Neural cell (in vitro differentiated cells): ENCODE measurements at regions not wholly inside any gene's neighbourhood (a gene's known extent, or its start where the extent isn't known, plus 50 kb on each side); places are given as distances from the start of the nearest gene placed in this dataset.

Experiments
- EP300 ChIP-seq: fragments of 450-650 bp; conservative IDR thresholded peaks from 2 replicates; pipeline ENCODE4 v1.6.1; 2014; ENCODE audit warnings: antibody characterized with exemption, mild to moderate bottlenecking, moderate library complexity; ENCODE audit not compliant: poor library complexity, severe bottlenecking
- EZH2 ChIP-seq: fragments of 200-600, 300-800 bp; shearing (Covaris generic), sonication (generic); IDR thresholded peaks from 2 replicates; pipeline ENCODE4 v1.6.1; 2014; ENCODE audit warnings: antibody characterized with exemption, low read length, borderline replicate concordance, mild to moderate bottlenecking; ENCODE audit not compliant: insufficient read depth, poor library complexity, severe bottlenecking
- MXI1 ChIP-seq: fragments of 450-650 bp; conservative IDR thresholded peaks from 2 replicates; pipeline ENCODE4 v1.6.1; 2014; ENCODE audit warnings: antibody characterized with exemption, mild to moderate bottlenecking; ENCODE audit not compliant: poor library complexity, severe bottlenecking
- POLR2AphosphoS5 ChIP-seq: IDR thresholded peaks from 2 replicates; pipeline ENCODE4 v1.6.1; 2012
- RAD21 ChIP-seq: fragments of 450-650 bp; conservative IDR thresholded peaks from 2 replicates; pipeline ENCODE4 v1.6.1; 2014; ENCODE audit warnings: antibody characterized with exemption, mild to moderate bottlenecking, moderate library complexity
- SMC3 ChIP-seq: fragments of 450-650 bp; conservative IDR thresholded peaks from 2 replicates; pipeline ENCODE4 v1.6.1; 2014; ENCODE audit warnings: antibody characterized with exemption, mild to moderate bottlenecking, moderate library complexity; ENCODE audit not compliant: poor library complexity
- TAF1 ChIP-seq: IDR thresholded peaks from 2 replicates; pipeline ENCODE4 v1.6.1; 2012; ENCODE audit warnings: low read depth
- TF ChIP-seq, protein P1 (sequence below): fragments of 450-650 bp; IDR thresholded peaks from 2 replicates; pipeline ENCODE4 v1.5.1; 2014; ENCODE audit warnings: antibody characterized with exemption, mild to moderate bottlenecking, moderate library complexity; ENCODE audit not compliant: poor library complexity, severe bottlenecking
- TF ChIP-seq, protein P2 (sequence below): IDR thresholded peaks from 2 replicates; pipeline ENCODE4 v1.6.1; 2012; ENCODE audit warnings: borderline replicate concordance

DNA sequence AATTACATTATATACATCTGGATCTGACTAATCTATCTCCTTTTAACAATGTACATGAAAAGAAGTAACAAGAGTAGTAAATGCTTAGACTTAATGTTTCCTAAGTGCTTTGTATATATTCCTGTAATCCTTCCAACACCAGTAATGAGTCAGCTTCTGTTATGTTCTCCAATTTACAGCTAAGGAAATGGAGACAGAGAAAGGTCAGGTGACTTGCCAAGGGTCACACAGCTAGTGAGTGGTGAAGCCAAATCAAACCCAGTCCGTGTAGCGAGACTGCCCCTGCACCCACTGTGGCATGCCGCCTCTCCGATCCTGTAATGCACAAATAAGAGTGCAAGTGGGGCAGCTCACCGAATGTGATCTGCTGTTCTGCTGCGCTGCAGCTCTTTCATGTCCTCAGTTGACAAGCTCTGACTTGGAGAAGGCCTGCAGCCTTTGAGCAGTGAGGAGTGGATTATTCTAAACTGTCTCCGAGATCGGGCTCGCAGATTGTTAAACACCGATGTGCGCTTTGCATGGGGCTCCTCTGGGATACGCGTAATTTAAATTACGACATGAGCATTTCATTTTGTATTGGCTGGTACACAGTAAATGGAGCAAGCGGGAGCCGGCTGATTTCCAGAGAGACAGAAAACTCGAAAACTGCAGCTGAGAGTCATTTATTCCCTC, 65.1 kb upstream of the KTN1 start:
- TF ChIP-seq, protein P1, sequence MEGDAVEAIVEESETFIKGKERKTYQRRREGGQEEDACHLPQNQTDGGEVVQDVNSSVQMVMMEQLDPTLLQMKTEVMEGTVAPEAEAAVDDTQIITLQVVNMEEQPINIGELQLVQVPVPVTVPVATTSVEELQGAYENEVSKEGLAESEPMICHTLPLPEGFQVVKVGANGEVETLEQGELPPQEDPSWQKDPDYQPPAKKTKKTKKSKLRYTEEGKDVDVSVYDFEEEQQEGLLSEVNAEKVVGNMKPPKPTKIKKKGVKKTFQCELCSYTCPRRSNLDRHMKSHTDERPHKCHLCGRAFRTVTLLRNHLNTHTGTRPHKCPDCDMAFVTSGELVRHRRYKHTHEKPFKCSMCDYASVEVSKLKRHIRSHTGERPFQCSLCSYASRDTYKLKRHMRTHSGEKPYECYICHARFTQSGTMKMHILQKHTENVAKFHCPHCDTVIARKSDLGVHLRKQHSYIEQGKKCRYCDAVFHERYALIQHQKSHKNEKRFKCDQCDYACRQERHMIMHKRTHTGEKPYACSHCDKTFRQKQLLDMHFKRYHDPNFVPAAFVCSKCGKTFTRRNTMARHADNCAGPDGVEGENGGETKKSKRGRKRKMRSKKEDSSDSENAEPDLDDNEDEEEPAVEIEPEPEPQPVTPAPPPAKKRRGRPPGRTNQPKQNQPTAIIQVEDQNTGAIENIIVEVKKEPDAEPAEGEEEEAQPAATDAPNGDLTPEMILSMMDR = no peak
- TF ChIP-seq SMC3 (no peak), POLR2AphosphoS5 (no peak), EP300 (no peak), EZH2 (no peak), TAF1 (no peak), RAD21 (no peak), MXI1 (no peak)
- TF ChIP-seq, protein P2, sequence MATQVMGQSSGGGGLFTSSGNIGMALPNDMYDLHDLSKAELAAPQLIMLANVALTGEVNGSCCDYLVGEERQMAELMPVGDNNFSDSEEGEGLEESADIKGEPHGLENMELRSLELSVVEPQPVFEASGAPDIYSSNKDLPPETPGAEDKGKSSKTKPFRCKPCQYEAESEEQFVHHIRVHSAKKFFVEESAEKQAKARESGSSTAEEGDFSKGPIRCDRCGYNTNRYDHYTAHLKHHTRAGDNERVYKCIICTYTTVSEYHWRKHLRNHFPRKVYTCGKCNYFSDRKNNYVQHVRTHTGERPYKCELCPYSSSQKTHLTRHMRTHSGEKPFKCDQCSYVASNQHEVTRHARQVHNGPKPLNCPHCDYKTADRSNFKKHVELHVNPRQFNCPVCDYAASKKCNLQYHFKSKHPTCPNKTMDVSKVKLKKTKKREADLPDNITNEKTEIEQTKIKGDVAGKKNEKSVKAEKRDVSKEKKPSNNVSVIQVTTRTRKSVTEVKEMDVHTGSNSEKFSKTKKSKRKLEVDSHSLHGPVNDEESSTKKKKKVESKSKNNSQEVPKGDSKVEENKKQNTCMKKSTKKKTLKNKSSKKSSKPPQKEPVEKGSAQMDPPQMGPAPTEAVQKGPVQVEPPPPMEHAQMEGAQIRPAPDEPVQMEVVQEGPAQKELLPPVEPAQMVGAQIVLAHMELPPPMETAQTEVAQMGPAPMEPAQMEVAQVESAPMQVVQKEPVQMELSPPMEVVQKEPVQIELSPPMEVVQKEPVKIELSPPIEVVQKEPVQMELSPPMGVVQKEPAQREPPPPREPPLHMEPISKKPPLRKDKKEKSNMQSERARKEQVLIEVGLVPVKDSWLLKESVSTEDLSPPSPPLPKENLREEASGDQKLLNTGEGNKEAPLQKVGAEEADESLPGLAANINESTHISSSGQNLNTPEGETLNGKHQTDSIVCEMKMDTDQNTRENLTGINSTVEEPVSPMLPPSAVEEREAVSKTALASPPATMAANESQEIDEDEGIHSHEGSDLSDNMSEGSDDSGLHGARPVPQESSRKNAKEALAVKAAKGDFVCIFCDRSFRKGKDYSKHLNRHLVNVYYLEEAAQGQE = no peak
